ENCODE measurements at regions not wholly inside any gene's neighbourhood (a gene's known extent, or its start where the extent isn't known, plus 50 kb on each side); places are given as distances from the start of the nearest gene placed in this dataset.

- peaks cover 6 to 11% of the 10 kb centered on the region in 2 donors for H3K9me3 Mint-ChIP-seq
- H3K27me3 Mint-ChIP-seq (ENCODE audit: low read depth), result no peaks in the 10 kb centered on the region
- no peak overlapping the region for H3K27ac Mint-ChIP-seq
- H3K36me3 Mint-ChIP-seq (ENCODE audit: insufficient read depth in 2 of 2), result no peaks in the 10 kb centered on the region
- DNase-seq (no peak), ATAC-seq (replicated peaks in 1 of 2) (no peak)
- no peaks in the 10 kb centered on the region for H3K4me1 Mint-ChIP-seq (ENCODE audit: low read depth)
- no peak overlapping the region for H3K4me3 Mint-ChIP-seq
These were observed 193.0 kb upstream of the TMEM132C start for GRCh38 chr12:128073937-128074336.

DNA sequence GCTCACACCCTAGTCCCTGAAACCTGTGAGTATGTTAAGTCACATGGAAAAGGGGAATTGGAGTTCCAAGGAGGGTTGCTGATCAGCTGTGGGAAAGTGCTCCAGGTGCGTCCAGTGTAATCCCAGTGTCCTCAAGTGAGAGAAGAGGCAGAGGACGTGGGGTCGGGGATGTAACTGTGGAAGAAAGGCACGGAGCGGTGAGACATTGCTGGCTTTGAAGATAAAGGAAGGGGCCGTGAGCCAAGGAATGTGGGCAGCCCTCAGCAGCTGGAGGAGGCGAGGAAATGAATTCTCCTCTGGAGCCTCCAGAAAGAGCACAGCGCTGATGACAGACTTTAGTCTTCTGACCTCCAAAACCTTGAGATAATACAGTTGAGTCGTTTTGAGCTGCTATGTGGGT is 191.6 kb upstream of the TMEM132C start:
- Mint-ChIP-seq H3K4me3 (no peak overlapping the region), H3K4me1 (ENCODE audit: low read depth) (no peaks in the 10 kb centered on the region), H3K9me3 (peaks cover 6 to 11% of the 10 kb centered on the region in 2 donors), H3K27me3 (ENCODE audit: low read depth) (no peaks in the 10 kb centered on the region), H3K36me3 (ENCODE audit: insufficient read depth in 2 of 2) (no peaks in the 10 kb centered on the region), H3K27ac (no peak overlapping the region)
- DNase-seq (no peak), ATAC-seq (replicated peaks in 1 of 2) (no peak)

DNA sequence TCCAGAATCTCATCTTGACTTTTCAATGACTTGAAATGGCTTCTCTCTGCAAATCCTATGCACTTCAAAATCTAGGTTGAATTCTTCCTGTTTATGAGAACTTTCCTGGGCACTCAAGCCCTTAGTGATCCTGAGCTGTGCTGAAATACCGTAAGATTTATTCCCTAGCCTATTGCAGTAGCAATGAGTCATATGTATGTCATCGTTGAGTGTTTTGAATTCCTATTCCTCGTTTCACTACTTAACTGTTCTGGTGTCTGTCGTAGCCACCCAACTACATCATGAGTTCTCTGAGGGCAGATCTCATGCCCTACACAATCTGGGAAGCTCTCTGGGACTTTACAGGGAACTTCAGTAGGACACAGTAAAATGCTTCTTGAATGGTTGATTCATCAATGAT is 190.8 kb upstream of the TMEM132C start:
- Mint-ChIP-seq H3K36me3 (ENCODE audit: insufficient read depth in 2 of 2) (no peaks in the 10 kb centered on the region), H3K4me3 (no peak overlapping the region), H3K27ac (no peak overlapping the region), H3K4me1 (ENCODE audit: low read depth) (no peaks in the 10 kb centered on the region), H3K27me3 (ENCODE audit: low read depth) (no peaks in the 10 kb centered on the region), H3K9me3 (peaks cover 6 to 11% of the 10 kb centered on the region in 2 donors)
- ATAC-seq (replicated peaks in 1 of 2) (no peak), DNase-seq (no peak)

- H3K27me3 Mint-ChIP-seq (ENCODE audit: low read depth), result no peaks in the 10 kb centered on the region
- no peaks in the 10 kb centered on the region for H3K4me1 Mint-ChIP-seq (ENCODE audit: low read depth)
- H3K27ac Mint-ChIP-seq, result no peak overlapping the region
- ATAC-seq (replicated peaks in 1 of 2) (no peak), DNase-seq (no peak)
- H3K36me3 Mint-ChIP-seq (ENCODE audit: insufficient read depth in 2 of 2), result no peaks in the 10 kb centered on the region
- H3K9me3 Mint-ChIP-seq, result peaks cover 6 to 11% of the 10 kb centered on the region in 2 donors
- H3K4me3 Mint-ChIP-seq, result no peak overlapping the region
These were observed 189.6 kb upstream of the TMEM132C start for GRCh38 chr12:128077211-128077916.

- no peaks in the 10 kb centered on the region for H3K36me3 Mint-ChIP-seq (ENCODE audit: insufficient read depth in 2 of 2)
- no peak overlapping the region for H3K4me3 Mint-ChIP-seq
- H3K27ac Mint-ChIP-seq, result no peak overlapping the region
- DNase-seq (no peak), ATAC-seq (replicated peaks in 1 of 2) (no peak)
- H3K27me3 Mint-ChIP-seq (ENCODE audit: low read depth), result no peaks in the 10 kb centered on the region
- H3K9me3 Mint-ChIP-seq, result peaks cover 6 to 11% of the 10 kb centered on the region in 2 donors
- no peaks in the 10 kb centered on the region for H3K4me1 Mint-ChIP-seq (ENCODE audit: low read depth)
These were observed 189.1 kb upstream of the TMEM132C start for GRCh38 chr12:128077917-128078298.

DNA sequence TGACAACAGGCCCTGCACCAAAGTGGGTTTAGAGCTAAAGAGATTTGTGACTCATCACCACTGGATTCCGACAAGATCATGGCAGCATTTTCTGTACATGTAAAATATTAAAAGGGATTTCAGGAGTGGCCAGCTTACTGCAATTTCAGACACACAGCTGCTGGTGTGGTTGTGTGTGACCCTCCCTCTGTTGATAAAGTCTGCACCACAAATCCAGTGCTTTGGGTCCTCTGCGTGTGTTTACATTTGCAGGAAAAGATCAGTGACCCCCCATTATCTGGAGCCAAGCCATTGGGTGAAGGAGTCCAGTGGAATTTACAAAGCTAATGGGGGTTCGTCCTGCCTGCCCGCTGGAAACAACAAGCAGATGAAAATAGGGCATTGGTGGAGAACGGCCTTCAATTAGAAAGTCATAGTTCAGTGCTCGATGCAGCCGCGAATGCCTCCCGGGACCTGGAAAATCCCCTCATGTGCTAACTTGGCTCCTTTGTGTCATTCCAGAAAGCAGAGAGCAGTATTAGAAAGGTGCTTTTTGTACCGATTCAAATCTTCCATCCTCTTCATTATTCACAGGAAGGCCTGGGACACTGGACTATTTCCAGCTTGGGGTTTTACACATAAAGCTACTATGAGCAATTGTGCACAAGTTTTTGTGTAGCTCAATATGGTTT is 188.5 kb upstream of the TMEM132C start:
- no peak for ATAC-seq (replicated peaks in 1 of 2)
- Mint-ChIP-seq H3K4me3 (no peak overlapping the region), H3K4me1 (ENCODE audit: low read depth) (no peaks in the 10 kb centered on the region), H3K27ac (no peak overlapping the region), H3K36me3 (ENCODE audit: insufficient read depth in 2 of 2) (no peaks in the 10 kb centered on the region), H3K9me3 (peaks cover 6 to 11% of the 10 kb centered on the region in 2 donors), H3K27me3 (ENCODE audit: low read depth) (no peaks in the 10 kb centered on the region)
- DNase-seq, result no peak

DNA sequence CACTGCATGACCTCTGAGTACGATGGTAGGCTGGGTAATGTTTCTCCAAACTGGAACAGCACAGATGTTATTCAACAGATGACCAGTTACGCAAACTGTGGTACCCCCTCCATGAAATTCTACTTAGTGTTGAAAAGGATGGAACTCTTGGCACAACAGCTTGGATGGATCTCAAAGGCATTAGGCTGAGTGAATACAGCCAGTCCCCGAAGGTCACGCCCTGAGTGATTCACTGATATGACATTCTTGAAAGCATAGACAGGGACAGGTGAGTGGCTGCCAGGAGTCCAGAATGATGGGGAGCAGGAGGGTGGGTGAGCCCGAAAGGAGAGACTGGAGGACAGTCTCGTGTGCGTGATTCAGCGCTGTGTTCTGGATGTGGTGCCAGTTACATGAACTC is 187.5 kb upstream of the TMEM132C start:
- peaks cover 6 to 9% of the 10 kb centered on the region in 2 donors for H3K9me3 Mint-ChIP-seq
- DNase-seq (no peak), ATAC-seq (replicated peaks in 1 of 2) (no peak)
- H3K36me3 Mint-ChIP-seq (ENCODE audit: insufficient read depth in 2 of 2), result no peaks in the 10 kb centered on the region
- no peak overlapping the region for H3K27ac Mint-ChIP-seq
- H3K4me1 Mint-ChIP-seq (ENCODE audit: low read depth), result no peaks in the 10 kb centered on the region
- H3K4me3 Mint-ChIP-seq, result no peak overlapping the region
- H3K27me3 Mint-ChIP-seq (ENCODE audit: low read depth), result no peaks in the 10 kb centered on the region

GRCh38 chr12:128083132-128083729 is 183.7 kb upstream of the TMEM132C start:
- H3K4me3 Mint-ChIP-seq, result no peak overlapping the region
- no peak overlapping the region for H3K27ac Mint-ChIP-seq
- H3K9me3 Mint-ChIP-seq, result peaks cover 2 to 3% of the 10 kb centered on the region in 2 donors
- H3K27me3 Mint-ChIP-seq (ENCODE audit: low read depth), result no peaks in the 10 kb centered on the region
- no peaks in the 10 kb centered on the region for H3K36me3 Mint-ChIP-seq (ENCODE audit: insufficient read depth in 2 of 2)
- ATAC-seq (replicated peaks in 1 of 2), result peak in 1 of 2 donors; percentile 40
- DNase-seq, result no peak
- no peaks in the 10 kb centered on the region for H3K4me1 Mint-ChIP-seq (ENCODE audit: low read depth)

DNA sequence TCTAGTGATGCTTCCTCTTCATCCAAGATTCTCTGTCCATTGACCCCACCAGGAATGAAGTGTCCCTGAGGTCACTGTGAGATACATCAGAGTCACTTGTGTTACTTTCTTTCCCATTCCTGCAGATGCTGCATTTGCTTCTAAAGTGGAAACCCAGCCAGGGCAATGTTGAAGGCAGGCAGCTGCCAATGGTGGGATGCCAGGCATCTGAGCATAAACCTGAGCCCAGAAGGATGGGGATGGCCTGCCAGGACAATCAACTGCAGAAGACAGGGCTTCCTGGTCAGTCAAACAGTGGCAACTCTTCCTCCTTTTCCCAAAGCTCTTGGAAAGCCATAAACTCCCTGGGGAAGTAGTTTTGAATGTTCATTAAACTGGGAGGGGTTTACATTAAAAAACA is 178.0 kb upstream of the TMEM132C start:
- ATAC-seq (replicated peaks in 1 of 2), result no peak
- DNase-seq, result no peak
- Mint-ChIP-seq H3K36me3 (ENCODE audit: insufficient read depth in 2 of 2) (no peaks in the 10 kb centered on the region), H3K4me1 (ENCODE audit: low read depth) (no peaks in the 10 kb centered on the region), H3K9me3 (peaks cover 4 to 6% of the 10 kb centered on the region in 2 donors), H3K27me3 (ENCODE audit: low read depth) (no peaks in the 10 kb centered on the region), H3K27ac (no peak overlapping the region), H3K4me3 (no peak overlapping the region)

- no peaks in the 10 kb centered on the region for H3K36me3 Mint-ChIP-seq (ENCODE audit: insufficient read depth in 2 of 2)
- peaks cover 4 to 6% of the 10 kb centered on the region in 2 donors for H3K9me3 Mint-ChIP-seq
- H3K27me3 Mint-ChIP-seq (ENCODE audit: low read depth), result no peaks in the 10 kb centered on the region
- no peak for ATAC-seq (replicated peaks in 1 of 2)
- DNase-seq, result no peak
- no peak overlapping the region for H3K4me3 Mint-ChIP-seq
- no peak overlapping the region for H3K27ac Mint-ChIP-seq
- H3K4me1 Mint-ChIP-seq (ENCODE audit: low read depth), result no peaks in the 10 kb centered on the region
These were observed 177.0 kb upstream of the TMEM132C start for GRCh38 chr12:128089961-128090360.

DNA sequence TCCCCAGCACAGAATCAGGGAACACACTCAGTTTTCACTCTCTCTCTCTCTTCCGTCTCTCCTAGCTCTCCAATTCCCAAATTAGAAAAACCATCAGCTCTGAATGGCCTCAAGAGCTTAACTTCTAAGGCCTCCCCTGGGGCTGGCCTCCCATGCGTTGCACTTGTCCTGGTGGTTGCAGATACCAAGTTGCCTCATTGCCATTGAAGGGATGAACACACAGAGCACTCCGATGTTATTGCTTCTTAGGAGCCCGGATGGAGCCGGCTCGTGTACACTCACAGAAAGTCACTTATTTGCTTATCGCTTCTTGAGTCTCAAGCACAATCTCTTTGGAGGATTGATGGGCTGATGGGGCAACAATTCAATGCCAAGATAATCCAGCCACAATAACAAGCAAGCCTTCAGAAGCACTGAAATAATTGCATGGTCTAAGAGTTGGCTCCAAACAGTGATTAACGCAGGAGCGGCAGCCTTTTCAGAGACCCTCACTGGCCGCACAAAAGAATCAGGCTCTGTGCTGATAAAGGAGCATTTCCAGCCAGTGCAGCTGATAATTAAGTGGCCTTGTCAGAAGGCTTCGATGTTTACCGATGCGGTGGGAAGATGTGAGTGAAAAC is 175.8 kb upstream of the TMEM132C start:
- H3K27ac Mint-ChIP-seq, result no peak overlapping the region
- H3K9me3 Mint-ChIP-seq, result peaks cover 4 to 6% of the 10 kb centered on the region in 2 donors
- no peaks in the 10 kb centered on the region for H3K36me3 Mint-ChIP-seq (ENCODE audit: insufficient read depth in 2 of 2)
- ATAC-seq (replicated peaks in 1 of 2) (no peak), DNase-seq (no peak)
- no peaks in the 10 kb centered on the region for H3K27me3 Mint-ChIP-seq (ENCODE audit: low read depth)
- H3K4me1 Mint-ChIP-seq (ENCODE audit: low read depth), result no peaks in the 10 kb centered on the region
- H3K4me3 Mint-ChIP-seq, result no peak overlapping the region

DNA sequence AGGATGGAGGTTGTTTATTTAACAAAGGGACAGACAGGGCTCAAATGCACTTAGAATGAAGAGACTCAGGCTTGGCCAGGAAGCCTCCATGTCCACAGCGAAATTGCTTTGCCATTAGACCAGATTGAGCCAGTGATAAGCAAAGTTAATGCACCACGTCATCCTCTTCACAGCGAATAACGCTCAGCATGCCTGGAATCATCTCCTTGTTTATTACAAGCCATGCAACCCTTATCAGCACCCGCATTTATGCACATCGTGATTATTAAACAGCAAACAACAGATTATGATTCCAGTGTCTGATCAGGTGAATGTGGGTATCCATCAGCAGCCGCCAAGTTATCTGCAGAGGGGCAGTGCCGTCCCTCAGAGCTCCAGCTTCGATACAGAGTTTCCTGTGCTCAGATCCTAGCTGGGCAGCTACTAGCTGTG is 175.0 kb upstream of the TMEM132C start:
- Mint-ChIP-seq H3K27ac (no peak overlapping the region), H3K9me3 (peaks cover 4 to 6% of the 10 kb centered on the region in 2 donors), H3K4me3 (no peak overlapping the region), H3K4me1 (ENCODE audit: low read depth) (no peaks in the 10 kb centered on the region), H3K27me3 (ENCODE audit: low read depth) (no peaks in the 10 kb centered on the region), H3K36me3 (ENCODE audit: insufficient read depth in 2 of 2) (peaks cover 0 to 2% of the 10 kb centered on the region in 2 donors)
- DNase-seq, result no peak
- no peak for ATAC-seq (replicated peaks in 1 of 2)

DNA sequence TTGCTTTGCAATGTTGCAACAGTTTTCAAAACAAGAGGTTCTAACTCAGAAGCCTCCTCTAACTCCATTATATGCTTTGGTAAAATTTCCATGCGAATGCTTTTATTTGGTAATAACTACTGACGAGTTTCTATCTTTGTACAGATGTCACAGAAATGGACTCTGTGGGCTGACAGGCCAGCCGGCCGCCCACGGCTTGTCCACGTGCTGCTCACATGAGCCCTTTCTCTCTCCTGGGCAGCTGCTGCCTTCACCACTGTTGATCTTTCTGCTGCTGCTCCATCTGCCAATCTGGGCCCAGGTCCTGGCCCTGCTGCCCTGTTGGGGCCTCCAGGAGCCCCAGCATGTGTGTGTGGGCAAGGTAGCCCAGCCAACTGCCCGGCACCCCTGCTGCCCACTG is 168.2 kb upstream of the TMEM132C start:
- peaks cover 3 to 6% of the 10 kb centered on the region in 2 donors for H3K9me3 Mint-ChIP-seq
- no peak for DNase-seq
- no peaks in the 10 kb centered on the region for H3K27me3 Mint-ChIP-seq (ENCODE audit: low read depth)
- peaks cover 0 to 2% of the 10 kb centered on the region in 2 donors for H3K36me3 Mint-ChIP-seq (ENCODE audit: insufficient read depth in 2 of 2)
- no peak for ATAC-seq (replicated peaks in 1 of 2)
- no peaks in the 10 kb centered on the region for H3K4me1 Mint-ChIP-seq (ENCODE audit: low read depth)
- H3K27ac Mint-ChIP-seq, result no peak overlapping the region
- H3K4me3 Mint-ChIP-seq, result no peak overlapping the region
